IMR-90 (cell line): ENCODE measurements at regions not wholly inside any gene's neighbourhood (a gene's known extent, or its start where the extent isn't known, plus 50 kb on each side); places are given as distances from the start of the nearest gene placed in this dataset.

Experiments used
- BHLHE40 ChIP-seq: fragments of 150-350 bp; IDR thresholded peaks from 2 replicates; pipeline ENCODE4 v1.6.1; 2016; ENCODE audit warnings: mild to moderate bottlenecking, low read depth, low read length
- CEBPB ChIP-seq: IDR thresholded peaks from 2 replicates; pipeline ENCODE4 v1.6.1; 2012; ENCODE audit warnings: low read depth, low read length, improper control_type of control experiment
- CTCF ChIP-seq: conservative IDR thresholded peaks from 2 replicates; pipeline ENCODE4 v1.5.1; 2012; ENCODE audit warnings: mild to moderate bottlenecking, low read depth, low read length, improper control_type of control experiment
- ELK1 ChIP-seq: fragments of 150-350 bp; IDR thresholded peaks from 2 replicates; pipeline ENCODE4 v1.6.1; 2016; ENCODE audit warnings: low read depth, mild to moderate bottlenecking, low read length, moderate library complexity, borderline replicate concordance
- MAFK ChIP-seq: IDR thresholded peaks from 2 replicates; pipeline ENCODE4 v1.6.1; 2012; ENCODE audit warnings: low read depth, low read length, improper control_type of control experiment
- MXI1 ChIP-seq: IDR thresholded peaks from 2 replicates; pipeline ENCODE4 v1.6.1; 2012; ENCODE audit warnings: low read depth, mild to moderate bottlenecking, low read length, moderate library complexity, borderline replicate concordance
- POLR2A ChIP-seq: IDR thresholded peaks from 2 replicates; pipeline ENCODE4 v1.6.1; 2012; ENCODE audit warnings: mild to moderate bottlenecking, low read depth, low read length
- SMC3 ChIP-seq: fragments of 150-350 bp; IDR thresholded peaks from 2 replicates; pipeline ENCODE4 v1.6.1; 2016; ENCODE audit warnings: low read depth, mild to moderate bottlenecking, antibody characterized with exemption, low read length, moderate library complexity
- USF2 ChIP-seq: fragments of 150-350 bp; IDR thresholded peaks from 2 replicates; pipeline ENCODE4 v1.6.1; 2017; ENCODE audit warnings: mild to moderate bottlenecking, antibody characterized with exemption, low read length, low read depth

GRCh38 chr12:127480775-127481314 lies 786.1 kb upstream of the TMEM132C start:
- TF ChIP-seq POLR2A = no peak
- TF ChIP-seq CTCF = no peak
- TF ChIP-seq ELK1 = no peak
- TF ChIP-seq SMC3 = no peak
- TF ChIP-seq USF2 = no peak
- TF ChIP-seq BHLHE40 = no peak
- no peak for TF ChIP-seq MAFK
- TF ChIP-seq MXI1 = no peak
- no peak for TF ChIP-seq CEBPB
